ENCODE measurements at regions not wholly inside any gene's neighbourhood (a gene's known extent, or its start where the extent isn't known, plus 50 kb on each side); places are given as distances from the start of the nearest gene placed in this dataset.

- no peak for DNase-seq (ENCODE audit: low read depth, low spot score)
These were observed 599.2 kb downstream of the NR4A2 start for GRCh38 chr2:155733091-155733853.

DNA sequence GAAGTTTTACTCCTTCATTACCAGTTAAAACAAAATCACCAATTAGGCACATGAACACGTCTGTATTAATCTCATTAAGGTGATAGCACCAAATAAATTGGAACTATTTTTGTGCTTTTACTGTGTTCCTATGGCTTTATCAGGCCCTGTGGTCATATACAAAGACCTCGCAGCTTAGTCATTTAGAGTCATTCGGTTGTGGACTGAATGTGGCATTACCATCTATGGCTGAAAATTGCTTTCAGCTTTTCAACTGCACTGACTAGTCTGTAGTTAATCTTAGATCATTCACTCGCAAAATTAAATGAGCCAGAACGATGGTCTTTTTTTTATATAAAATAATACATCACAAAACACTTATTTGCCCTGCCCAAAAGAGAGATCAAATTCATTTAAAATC is 601.7 kb downstream of the NR4A2 start:
- no peak for DNase-seq (ENCODE audit: low read depth, low spot score)
- H3K4me3 ChIP-seq (ENCODE audit: low read length), result no peak overlapping the region

More at GRCh38 chr2:155733091-155733853, 599.2 kb downstream of the NR4A2 start:
- no peak overlapping the region for H3K4me3 ChIP-seq (ENCODE audit: low read length)

GRCh38 chr2:155727187-155727895 is 605.2 kb downstream of the NR4A2 start:
- DNase-seq (ENCODE audit: low read depth, low spot score), result no peak
- H3K4me3 ChIP-seq (ENCODE audit: low read length), result no peak overlapping the region

GRCh38 chr2:155722290-155722689 is 610.2 kb downstream of the NR4A2 start:
- H3K4me3 ChIP-seq (ENCODE audit: low read length), result no peak overlapping the region
- no peak for DNase-seq (ENCODE audit: low read depth, low spot score)

- no peak for DNase-seq (ENCODE audit: low read depth, low spot score)
- no peak overlapping the region for H3K4me3 ChIP-seq (ENCODE audit: low read length)
These were observed 616.8 kb downstream of the NR4A2 start for GRCh38 chr2:155715705-155716104.

- DNase-seq (ENCODE audit: low read depth, low spot score), result no peak
- H3K4me3 ChIP-seq (ENCODE audit: low read length), result no peak overlapping the region
These were observed 617.5 kb downstream of the NR4A2 start for GRCh38 chr2:155714983-155715382.

- H3K4me3 ChIP-seq (ENCODE audit: low read length), result no peak overlapping the region
These were observed 624.5 kb downstream of the NR4A2 start for GRCh38 chr2:155708071-155708470.

GRCh38 chr2:155703917-155704316 is 628.6 kb downstream of the NR4A2 start:
- no peak overlapping the region for H3K4me3 ChIP-seq (ENCODE audit: low read length)
- DNase-seq (ENCODE audit: low read depth, low spot score), result no peak

More at GRCh38 chr2:155708071-155708470, 624.5 kb downstream of the NR4A2 start:
- DNase-seq (ENCODE audit: low read depth, low spot score), result no peak

DNA sequence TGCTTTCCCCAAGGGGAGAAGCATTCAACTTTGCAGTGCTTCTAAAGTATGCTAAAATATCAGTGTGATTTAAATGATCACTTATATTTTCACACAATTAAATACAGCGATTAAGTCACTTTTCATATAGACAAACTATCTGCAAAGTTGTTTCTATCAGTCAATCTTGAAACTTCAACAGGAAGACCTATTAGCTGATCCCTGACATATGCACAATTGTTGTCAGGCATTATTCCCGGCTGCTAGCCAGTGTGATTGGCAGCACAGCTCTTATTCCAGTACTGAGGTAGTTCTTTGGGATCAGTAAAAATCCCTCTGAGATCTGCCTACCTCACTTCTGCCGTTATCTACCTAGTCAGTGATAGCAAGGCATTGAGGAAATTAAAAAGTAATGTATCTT is 629.5 kb downstream of the NR4A2 start:
- no peak overlapping the region for H3K4me3 ChIP-seq (ENCODE audit: low read length)
- no peak for DNase-seq (ENCODE audit: low read depth, low spot score)

- no peak for DNase-seq (ENCODE audit: low read depth, low spot score)
These were observed 630.8 kb downstream of the NR4A2 start for GRCh38 chr2:155701721-155702120.

DNA sequence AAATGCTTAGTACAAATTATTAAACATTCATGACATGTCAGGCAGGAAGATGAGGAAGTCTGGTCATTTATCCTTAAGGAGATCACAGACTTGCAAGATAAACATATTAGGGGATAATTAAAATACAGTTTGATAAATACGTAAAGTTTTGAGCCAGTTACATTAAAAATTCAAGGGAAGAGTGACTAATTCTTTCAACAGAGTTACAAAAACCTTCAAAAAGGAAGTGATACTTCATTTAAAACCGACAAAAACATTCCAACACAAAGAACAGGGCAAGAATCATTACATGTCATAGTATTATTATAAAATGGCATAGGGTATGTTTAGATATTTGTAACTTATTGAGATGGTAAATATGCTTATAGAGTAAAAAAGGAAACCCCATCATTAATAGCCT is 636.0 kb downstream of the NR4A2 start:
- H3K4me3 ChIP-seq (ENCODE audit: low read length), result no peak overlapping the region
- no peak for DNase-seq (ENCODE audit: low read depth, low spot score)

More at GRCh38 chr2:155701721-155702120, 630.8 kb downstream of the NR4A2 start:
- no peak overlapping the region for H3K4me3 ChIP-seq (ENCODE audit: low read length)

DNA sequence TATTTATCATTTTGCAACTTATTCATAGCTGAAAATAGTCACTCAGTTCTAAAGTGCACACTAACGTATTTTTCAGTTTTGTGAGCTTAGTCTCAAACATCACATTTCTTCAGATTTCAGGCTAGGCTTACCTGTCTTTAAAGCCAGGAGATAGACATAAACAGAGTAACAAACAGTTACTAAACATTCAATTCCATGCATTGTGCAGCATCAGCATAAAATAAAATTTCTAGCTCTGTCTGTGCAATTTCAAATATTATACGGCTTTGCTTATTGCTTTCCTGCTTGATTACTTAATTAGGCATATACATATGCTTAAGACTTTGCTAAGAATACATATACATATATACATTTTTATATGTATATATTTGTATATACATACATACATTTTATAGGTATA is 637.0 kb downstream of the NR4A2 start:
- H3K4me3 ChIP-seq (ENCODE audit: low read length), result no peak overlapping the region
- no peak for DNase-seq (ENCODE audit: low read depth, low spot score)

GRCh38 chr2:155692856-155693255 is 639.7 kb downstream of the NR4A2 start:
- no peak overlapping the region for H3K4me3 ChIP-seq (ENCODE audit: low read length)

GRCh38 chr2:155692106-155692505 is 640.4 kb downstream of the NR4A2 start:
- DNase-seq (ENCODE audit: low read depth, low spot score), result no peak
- H3K4me3 ChIP-seq (ENCODE audit: low read length), result no peak overlapping the region

More at GRCh38 chr2:155692856-155693255, 639.7 kb downstream of the NR4A2 start:
- no peak for DNase-seq (ENCODE audit: low read depth, low spot score)

GRCh38 chr2:155690785-155691184 is 641.7 kb downstream of the NR4A2 start:
- H3K4me3 ChIP-seq (ENCODE audit: low read length), result no peak overlapping the region
- no peak for DNase-seq (ENCODE audit: low read depth, low spot score)

DNA sequence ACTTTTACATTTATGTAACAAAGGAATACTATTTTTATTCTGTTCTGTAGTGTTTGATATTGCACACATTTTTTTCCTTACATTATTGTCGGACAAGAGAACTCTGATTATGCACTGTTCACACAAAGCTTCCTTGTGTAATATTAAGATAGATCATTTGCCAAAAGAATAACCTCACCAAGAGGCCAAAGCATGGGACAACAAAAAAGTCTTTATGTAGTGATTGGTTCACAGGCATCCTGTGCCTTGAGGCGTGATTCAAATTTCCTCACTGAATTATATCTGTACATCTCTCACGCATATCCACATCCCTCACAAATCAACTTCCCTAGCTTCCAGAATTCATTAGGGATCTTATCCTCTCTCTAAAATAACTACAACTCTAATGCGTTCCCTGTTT is 642.7 kb downstream of the NR4A2 start:
- no peak overlapping the region for H3K4me3 ChIP-seq (ENCODE audit: low read length)
- no peak for DNase-seq (ENCODE audit: low read depth, low spot score)

GRCh38 chr2:155687181-155687580 is 645.3 kb downstream of the NR4A2 start:
- no peak for DNase-seq (ENCODE audit: low read depth, low spot score)
- H3K4me3 ChIP-seq (ENCODE audit: low read length), result no peak overlapping the region

DNA sequence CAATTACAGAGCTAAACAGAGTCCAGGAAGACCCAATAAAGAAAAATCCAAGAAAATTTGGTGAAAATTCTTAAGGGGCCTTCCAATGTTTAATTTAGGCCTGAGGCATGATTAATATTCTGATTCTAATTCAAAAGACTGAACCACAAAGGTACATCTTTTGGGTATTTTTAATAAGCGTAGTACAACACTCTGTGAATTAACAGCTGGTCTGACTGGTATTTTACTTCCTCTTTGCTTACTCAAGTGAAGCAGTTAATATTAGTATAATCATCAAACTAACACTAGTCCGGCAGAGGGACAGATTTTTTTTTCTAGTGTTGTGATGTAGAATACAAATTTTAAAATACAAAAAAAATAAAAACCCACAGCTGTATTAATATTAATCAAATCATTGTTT is 652.9 kb downstream of the NR4A2 start:
- no peak overlapping the region for H3K4me3 ChIP-seq (ENCODE audit: low read length)
- DNase-seq (ENCODE audit: low read depth, low spot score), result no peak

DNA sequence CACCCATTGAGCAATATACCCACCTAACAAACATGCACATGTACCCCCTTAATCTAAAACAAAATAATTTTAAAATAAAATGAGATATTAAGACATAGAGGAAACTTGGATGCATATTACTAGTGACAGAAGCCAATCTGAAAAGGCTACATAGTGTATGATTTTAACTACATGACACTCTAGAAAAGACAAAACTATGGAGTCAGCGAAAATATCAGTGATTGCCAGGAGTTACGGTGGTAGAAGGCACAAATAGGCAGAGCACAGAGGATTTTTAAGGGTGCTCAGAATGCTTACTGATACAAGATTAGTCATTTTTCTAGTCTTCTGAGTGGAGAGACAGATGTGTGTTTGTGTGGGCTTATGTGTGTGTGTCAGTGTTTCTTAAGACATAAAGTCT is 656.6 kb downstream of the NR4A2 start:
- DNase-seq (ENCODE audit: low read depth, low spot score), result no peak
- no peak overlapping the region for H3K4me3 ChIP-seq (ENCODE audit: low read length)

DNA sequence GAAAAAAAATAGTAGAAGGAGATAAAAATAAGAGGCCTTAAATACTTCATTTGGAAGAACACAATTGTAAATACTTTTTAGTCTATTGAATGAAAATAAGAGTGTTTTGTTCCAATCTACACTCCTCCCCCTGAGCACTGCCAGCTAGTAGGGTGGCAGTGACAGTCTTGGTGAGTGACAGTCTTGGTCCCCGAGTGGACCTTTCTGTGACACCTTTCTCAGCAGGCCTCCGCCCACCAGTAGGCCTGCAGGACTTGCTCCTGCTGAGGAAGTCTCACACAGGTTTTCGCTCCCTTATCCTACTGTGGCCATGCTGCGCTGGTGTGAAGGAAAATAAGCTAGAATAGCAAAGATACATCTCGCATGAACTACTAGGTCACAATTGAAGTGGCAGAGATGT is 666.8 kb downstream of the NR4A2 start:
- no peak for DNase-seq (ENCODE audit: low read depth, low spot score)

GRCh38 chr2:155663265-155663664 is 669.3 kb downstream of the NR4A2 start:
- H3K4me3 ChIP-seq (ENCODE audit: low read length), result no peak overlapping the region
- DNase-seq (ENCODE audit: low read depth, low spot score), result no peak

More for the DNA sequence above, 666.8 kb downstream of the NR4A2 start:
- no peak overlapping the region for H3K4me3 ChIP-seq (ENCODE audit: low read length)
